GM20000 (cell line): ENCODE measurements at regions not wholly inside any gene's neighbourhood (a gene's known extent, or its start where the extent isn't known, plus 50 kb on each side); places are given as distances from the start of the nearest gene placed in this dataset.
"Not testable (repeated sequence)": the region's sequence is repeated elsewhere in the genome, so short reads cannot be mapped to it uniquely, and the experiment has no call there.

Source experiments
- DNase-seq: peaks from one replicate; pipeline ENCODE4 v3.0.0; 2012; ENCODE audit warnings: low spot score
- CTCF ChIP-seq: IDR thresholded peaks from 2 replicates; pipeline ENCODE4 v1.5.1; 2012; ENCODE audit warnings: mild to moderate bottlenecking, control low read depth; ENCODE audit errors: extremely low read depth, missing control alignments

- DNase-seq, result no peak
- no peak for TF ChIP-seq CTCF
Measured at GRCh38 chr14:62470935-62471334, 574.3 kb downstream of the KCNH5 start.

GRCh38 chr14:62491146-62491545, 554.1 kb downstream of the KCNH5 start:
- no peak for TF ChIP-seq CTCF

GRCh38 chr14:62497708-62498107, 547.5 kb downstream of the KCNH5 start:
- TF ChIP-seq CTCF, result no peak
- DNase-seq, result no peak

More at GRCh38 chr14:62491146-62491545, 554.1 kb downstream of the KCNH5 start:
- DNase-seq, result no peak

- TF ChIP-seq CTCF, result no peak
- no peak for DNase-seq
Measured at GRCh38 chr14:62501021-62501750, 544.1 kb downstream of the KCNH5 start.

GRCh38 chr14:62505045-62505444, 540.2 kb downstream of the KCNH5 start:
- TF ChIP-seq CTCF, result no peak

GRCh38 chr14:62521309-62521708, 523.9 kb downstream of the KCNH5 start:
- DNase-seq, result not testable (repeated sequence)

More at GRCh38 chr14:62505045-62505444, 540.2 kb downstream of the KCNH5 start:
- no peak for DNase-seq

GRCh38 chr14:62528296-62528695, 517.0 kb downstream of the KCNH5 start:
- DNase-seq, result no peak
- TF ChIP-seq CTCF, result no peak

- DNase-seq, result no peak
- no peak for TF ChIP-seq CTCF
Measured at GRCh38 chr14:62532181-62532580, 513.1 kb downstream of the KCNH5 start.
